ENCODE measurements at regions not wholly inside any gene's neighbourhood (a gene's known extent, or its start where the extent isn't known, plus 50 kb on each side); places are given as distances from the start of the nearest gene placed in this dataset.

DNA sequence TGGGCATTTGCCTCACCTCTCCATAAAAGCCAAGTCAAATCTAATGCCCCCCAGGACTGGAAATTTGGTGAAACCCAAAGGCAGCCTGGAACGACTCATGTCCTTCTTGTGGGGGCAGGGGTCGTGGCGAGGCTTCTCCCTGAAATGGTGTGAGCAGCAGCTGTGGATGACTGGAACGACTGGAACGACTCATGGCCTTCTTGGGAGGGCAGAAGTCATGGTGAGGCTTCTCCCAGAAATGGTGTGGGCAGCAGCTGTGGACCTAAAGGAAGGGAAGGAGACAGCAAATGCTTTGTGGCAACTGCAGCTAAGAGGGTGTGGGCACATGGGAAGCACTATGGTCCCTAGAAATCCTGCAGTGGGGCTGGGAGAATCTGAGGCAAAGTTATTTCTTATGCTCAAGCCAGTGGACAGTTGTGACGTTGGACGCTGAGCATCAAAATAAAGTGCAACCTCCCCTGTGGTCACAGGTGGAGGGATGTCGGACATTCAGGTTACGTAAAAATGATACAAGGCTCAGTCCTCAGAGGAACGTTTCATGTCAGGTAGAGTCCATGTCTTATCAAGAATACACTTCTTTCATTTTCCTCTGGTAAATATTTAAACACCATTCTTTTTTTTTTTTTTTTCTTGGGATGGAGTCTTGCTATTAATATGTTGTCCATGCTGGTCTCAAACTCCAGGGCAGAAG lies 107.0 kb upstream of the KIF5B start:
- no peak for TF ChIP-seq ADNP (tag; IDR thresholded peaks at IDR 0.05)
- TF ChIP-seq SMC3 (conservative IDR thresholded peaks at IDR 0.05; ENCODE audit: insufficient read depth, low read depth, low read length), result no peak
- no peak for TF ChIP-seq SMAD1 (IDR thresholded peaks at IDR 0.05; ENCODE audit: low read depth, low read length, partially characterized antibody)

Measured in K562 (cell line).